ENCODE measurements at regions not wholly inside any gene's neighbourhood (a gene's known extent, or its start where the extent isn't known, plus 50 kb on each side); places are given as distances from the start of the nearest gene placed in this dataset.

- TF ChIP-seq EZH2phosphoT487 (IDR thresholded peaks at IDR 0.05; ENCODE audit: insufficient read depth, low read depth) (no peak), EZH2 (IDR thresholded peaks at IDR 0.05; ENCODE audit: insufficient read depth, poor library complexity, severe bottlenecking) (no peak)
Measured at GRCh38 chr7:46943996-46944395, 637.9 kb downstream of the TNS3 start.

Data from GM23248 (cell line).